Coronary artery (tissue), 2 donors: ENCODE measurements at regions not wholly inside any gene's neighbourhood (a gene's known extent, or its start where the extent isn't known, plus 50 kb on each side); places are given as distances from the start of the nearest gene placed in this dataset.

Experiments used
- DNase-seq: peaks from one replicate; pipeline ENCODE4 v3.0.0-alpha.2; 2017; ENCODE audit warnings: low spot score
- H3K27ac ChIP-seq, 2 donors: fragments of 200-600 bp; sonication (generic); one replicate each; pipeline ENCODE4 v1.5.1; 2016 to 2019
- H3K4me3 ChIP-seq: fragments of 200-600 bp; sonication (generic); 2 replicates; pipeline ENCODE4 v1.5.1; 2016; ENCODE audit warnings: mild to moderate bottlenecking, moderate library complexity
- TF ChIP-seq, protein P1 (sequence below): fragments of 200-600 bp; sonication (generic); IDR thresholded peaks from one replicate; pipeline ENCODE4 v1.5.1; 2019; ENCODE audit warnings: antibody characterized with exemption

GRCh38 chr1:227390525-227390924, 72.2 kb upstream of the CDC42BPA start:
- no peak for DNase-seq

GRCh38 chr1:227388214-227389168, 70.2 kb upstream of the CDC42BPA start:
- H3K4me3 ChIP-seq, result no peak overlapping the region
- TF ChIP-seq, protein P1, sequence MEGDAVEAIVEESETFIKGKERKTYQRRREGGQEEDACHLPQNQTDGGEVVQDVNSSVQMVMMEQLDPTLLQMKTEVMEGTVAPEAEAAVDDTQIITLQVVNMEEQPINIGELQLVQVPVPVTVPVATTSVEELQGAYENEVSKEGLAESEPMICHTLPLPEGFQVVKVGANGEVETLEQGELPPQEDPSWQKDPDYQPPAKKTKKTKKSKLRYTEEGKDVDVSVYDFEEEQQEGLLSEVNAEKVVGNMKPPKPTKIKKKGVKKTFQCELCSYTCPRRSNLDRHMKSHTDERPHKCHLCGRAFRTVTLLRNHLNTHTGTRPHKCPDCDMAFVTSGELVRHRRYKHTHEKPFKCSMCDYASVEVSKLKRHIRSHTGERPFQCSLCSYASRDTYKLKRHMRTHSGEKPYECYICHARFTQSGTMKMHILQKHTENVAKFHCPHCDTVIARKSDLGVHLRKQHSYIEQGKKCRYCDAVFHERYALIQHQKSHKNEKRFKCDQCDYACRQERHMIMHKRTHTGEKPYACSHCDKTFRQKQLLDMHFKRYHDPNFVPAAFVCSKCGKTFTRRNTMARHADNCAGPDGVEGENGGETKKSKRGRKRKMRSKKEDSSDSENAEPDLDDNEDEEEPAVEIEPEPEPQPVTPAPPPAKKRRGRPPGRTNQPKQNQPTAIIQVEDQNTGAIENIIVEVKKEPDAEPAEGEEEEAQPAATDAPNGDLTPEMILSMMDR, result no peak
- no peak for DNase-seq
- no peak overlapping the region for H3K27ac ChIP-seq

More at GRCh38 chr1:227390525-227390924, 72.2 kb upstream of the CDC42BPA start:
- TF ChIP-seq, protein P1, result no peak
- Histone ChIP-seq H3K27ac (no peak overlapping the region), H3K4me3 (no peak overlapping the region)

- no peak overlapping the region for H3K4me3 ChIP-seq
- DNase-seq, result no peak
- TF ChIP-seq, protein P1, result no peak
- H3K27ac ChIP-seq, result no peak overlapping the region
These were observed 61.2 kb upstream of the CDC42BPA start for GRCh38 chr1:227379555-227379892.

DNA sequence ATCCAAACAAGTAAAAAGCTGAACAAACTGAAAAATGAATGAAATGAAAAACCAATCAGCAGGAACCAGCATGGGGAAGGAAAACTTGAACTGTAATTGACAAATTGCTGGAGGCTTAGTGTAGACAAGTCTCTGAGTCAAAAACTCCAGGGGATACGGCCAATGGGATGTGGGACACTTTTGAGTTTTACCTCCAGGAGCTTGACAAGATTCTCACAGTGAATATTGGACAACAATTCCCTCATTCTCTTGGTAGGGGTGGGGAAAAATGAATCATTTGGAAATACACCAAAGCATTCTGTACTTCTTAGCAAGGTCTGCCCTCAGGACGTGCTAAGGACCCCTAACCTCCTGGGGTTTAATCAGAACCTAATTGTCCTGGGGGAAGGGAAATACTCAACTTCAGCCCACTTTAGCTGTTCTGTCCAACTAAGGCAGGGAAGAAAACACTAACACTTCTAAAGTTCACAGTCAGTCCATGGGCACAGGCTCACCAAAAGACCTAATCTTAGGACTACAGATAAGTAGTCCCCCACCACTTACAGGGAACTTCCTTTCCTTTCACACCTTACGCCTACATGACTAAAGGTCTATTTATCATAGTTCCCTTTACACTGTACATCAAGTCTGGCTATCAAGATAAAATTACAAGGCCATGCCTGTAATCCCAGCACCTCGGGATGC, 60.7 kb upstream of the CDC42BPA start:
- no peak overlapping the region for H3K4me3 ChIP-seq
- TF ChIP-seq, protein P1, result no peak
- no peak for DNase-seq
- H3K27ac ChIP-seq, result no peak overlapping the region

- DNase-seq, result no peak
- TF ChIP-seq, protein P1, result no peak
- no peak overlapping the region for H3K27ac ChIP-seq
These were observed 59.9 kb upstream of the CDC42BPA start for GRCh38 chr1:227378181-227378580.

DNA sequence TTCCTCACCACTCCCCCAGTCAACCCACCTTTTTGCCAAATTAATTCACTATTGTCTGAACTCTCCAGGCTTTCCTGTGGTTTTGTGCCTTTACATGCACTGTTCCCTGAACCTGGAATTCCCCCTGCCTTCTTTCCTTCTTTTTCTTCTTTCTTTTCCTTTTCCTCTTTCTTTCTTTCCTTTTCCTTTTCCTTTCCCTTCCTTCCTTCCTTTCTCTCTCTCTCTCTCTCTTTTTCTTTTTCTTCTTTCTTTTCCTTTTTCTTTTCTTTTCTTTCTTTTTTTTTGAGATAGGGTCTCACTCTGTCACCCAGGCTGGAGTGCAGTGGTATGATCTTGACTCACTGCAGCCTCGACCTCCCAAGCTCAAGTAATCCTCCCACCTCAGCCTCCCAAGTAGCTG, 56.6 kb upstream of the CDC42BPA start:
- DNase-seq, result no peak
- Histone ChIP-seq H3K4me3 (no peak overlapping the region), H3K27ac (no peak overlapping the region)
- TF ChIP-seq, protein P1, result no peak

More at GRCh38 chr1:227378181-227378580, 59.9 kb upstream of the CDC42BPA start:
- H3K4me3 ChIP-seq, result no peak overlapping the region
